ENCODE measurements at regions not wholly inside any gene's neighbourhood (a gene's known extent, or its start where the extent isn't known, plus 50 kb on each side); places are given as distances from the start of the nearest gene placed in this dataset.

DNA sequence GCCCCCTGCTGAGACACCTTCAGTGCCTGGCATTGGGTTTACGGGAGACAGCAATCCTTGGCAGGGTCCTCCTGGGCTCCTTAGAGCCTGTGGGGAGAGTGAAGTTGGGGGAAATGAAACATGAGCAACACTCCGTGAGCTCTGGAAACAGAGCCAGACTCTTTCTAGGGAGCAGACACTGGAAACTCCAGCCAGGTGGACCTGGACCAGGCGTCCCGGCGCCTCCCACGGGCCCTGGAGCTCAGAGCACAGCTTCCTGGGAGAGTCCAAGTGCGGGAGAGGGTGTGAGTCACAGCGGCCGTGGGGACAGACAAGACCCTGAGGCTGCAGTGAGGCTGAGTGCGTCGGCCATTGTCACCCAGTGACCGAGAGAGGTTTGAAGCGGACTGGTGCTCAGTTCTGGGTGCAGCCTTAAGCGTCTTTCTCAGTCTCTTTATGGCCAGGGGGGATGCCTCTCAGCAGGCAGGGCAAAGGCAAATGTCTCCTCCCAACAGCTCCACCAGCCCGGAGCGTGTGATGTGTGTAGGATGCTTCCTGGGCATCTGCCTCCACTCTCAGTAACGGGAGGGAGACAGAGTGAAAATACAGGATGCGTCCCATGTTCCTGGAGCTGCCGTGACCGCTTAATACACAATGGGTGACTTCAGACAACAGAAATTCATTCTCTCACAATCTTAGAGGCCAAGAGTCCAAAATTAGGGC, 399.2 kb downstream of the SHANK2 start:
- TF ChIP-seq, protein P1, sequence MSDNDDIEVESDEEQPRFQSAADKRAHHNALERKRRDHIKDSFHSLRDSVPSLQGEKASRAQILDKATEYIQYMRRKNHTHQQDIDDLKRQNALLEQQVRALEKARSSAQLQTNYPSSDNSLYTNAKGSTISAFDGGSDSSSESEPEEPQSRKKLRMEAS (IDR thresholded peaks at IDR 0.05): no peak
- TF ChIP-seq REST (IDR thresholded peaks at IDR 0.05; ENCODE audit: low read depth): no peak
- no peak for TF ChIP-seq RAD21 (IDR thresholded peaks at IDR 0.05; ENCODE audit: low read depth)
- TF ChIP-seq EGR1 (IDR thresholded peaks at IDR 0.05): no peak
- no peak for TF ChIP-seq CEBPB (IDR thresholded peaks at IDR 0.05)
- TF ChIP-seq EP300 (IDR thresholded peaks at IDR 0.05; ENCODE audit: borderline replicate concordance): no peak
- TF ChIP-seq TEAD4 (IDR thresholded peaks at IDR 0.05): no peak
- TF ChIP-seq TCF12 (IDR thresholded peaks at IDR 0.05; ENCODE audit: low read depth): no peak
- TF ChIP-seq FOXM1 (IDR thresholded peaks at IDR 0.05; ENCODE audit: borderline replicate concordance, low read depth): no peak
- no peak for TF ChIP-seq NFIC (IDR thresholded peaks at IDR 0.05)
- no peak for TF ChIP-seq TAF1 (IDR thresholded peaks at IDR 0.05; ENCODE audit: low read depth)
- no peak for TF ChIP-seq YY1 (IDR thresholded peaks at IDR 0.05; ENCODE audit: low read depth)
- no peak for TF ChIP-seq CREB1 (IDR thresholded peaks at IDR 0.05; ENCODE audit: low read depth)
- no peak for TF ChIP-seq ZBTB7A (IDR thresholded peaks at IDR 0.05; ENCODE audit: low read depth)
